OCI-LY3 (cell line): ENCODE measurements at regions not wholly inside any gene's neighbourhood (a gene's known extent, or its start where the extent isn't known, plus 50 kb on each side); places are given as distances from the start of the nearest gene placed in this dataset.

ENCODE experiments used
- CTCF ChIP-seq: fragments of 200-600, 300-600 bp; sonication (generic); IDR thresholded peaks from 2 replicates; pipeline ENCODE4 v1.5.1; 2014; ENCODE audit warnings: antibody characterized with exemption, low read length, low read depth
- EZH2phosphoT487 ChIP-seq: fragments of 200-600 bp; shearing (Covaris generic); IDR thresholded peaks from 2 replicates; pipeline ENCODE4 v1.6.1; 2018; ENCODE audit warnings: antibody characterized with exemption, mixed run types, low read depth

GRCh38 chr13:50275392-50276063, 260.3 kb downstream of the KCNRG start:
- TF ChIP-seq CTCF: no peak
- no peak for TF ChIP-seq EZH2phosphoT487
